Left colon (tissue), 2 donors: ENCODE measurements at regions not wholly inside any gene's neighbourhood (a gene's known extent, or its start where the extent isn't known, plus 50 kb on each side); places are given as distances from the start of the nearest gene placed in this dataset.

Experiments
- ATAC-seq: fragments of 200-7000 bp; cut with Tn5 transposase; one replicate; pipeline ENCODE4 v1.9.1; 2020; ENCODE audit warnings: mild to moderate bottlenecking, moderate library complexity
- DNase-seq, 2 donors: peaks; one replicate each; pipeline ENCODE4 v3.0.0-alpha.2; 2020
- intact Hi-C, 2 donors: fragments of 100-400 bp; cut with DNase I in 1 of 2; cut with micrococcal nuclease in 1 of 2; formaldehyde crosslinking; loops; one replicate each; pipeline versions ENCODE4 v1.11.2 to v1.14.0; 2022; cut with DNase I, micrococcal nuclease
- donor health status: DM: no; HTN: no; CAD: no.
- donor health status: DM: yes; HTN: yes; CAD: no.

- no peak for ATAC-seq
- intact Hi-C loops, result no loop called here
- no peak for DNase-seq
Observed at GRCh38 chr20:48571949-48572847, 255.6 kb downstream of the PREX1 start.

GRCh38 chr20:48569679-48570078, 258.1 kb downstream of the PREX1 start:
- ATAC-seq, result no peak
- intact Hi-C loops, result no loop called here

GRCh38 chr20:48568520-48568919, 259.3 kb downstream of the PREX1 start:
- DNase-seq (no peak), ATAC-seq (no peak)
- intact Hi-C loops, result no loop called here

More at GRCh38 chr20:48569679-48570078, 258.1 kb downstream of the PREX1 start:
- DNase-seq, result no peak

GRCh38 chr20:48567145-48567544, 260.7 kb downstream of the PREX1 start:
- intact Hi-C loops, result no loop called here
- DNase-seq (no peak), ATAC-seq (no peak)

DNA sequence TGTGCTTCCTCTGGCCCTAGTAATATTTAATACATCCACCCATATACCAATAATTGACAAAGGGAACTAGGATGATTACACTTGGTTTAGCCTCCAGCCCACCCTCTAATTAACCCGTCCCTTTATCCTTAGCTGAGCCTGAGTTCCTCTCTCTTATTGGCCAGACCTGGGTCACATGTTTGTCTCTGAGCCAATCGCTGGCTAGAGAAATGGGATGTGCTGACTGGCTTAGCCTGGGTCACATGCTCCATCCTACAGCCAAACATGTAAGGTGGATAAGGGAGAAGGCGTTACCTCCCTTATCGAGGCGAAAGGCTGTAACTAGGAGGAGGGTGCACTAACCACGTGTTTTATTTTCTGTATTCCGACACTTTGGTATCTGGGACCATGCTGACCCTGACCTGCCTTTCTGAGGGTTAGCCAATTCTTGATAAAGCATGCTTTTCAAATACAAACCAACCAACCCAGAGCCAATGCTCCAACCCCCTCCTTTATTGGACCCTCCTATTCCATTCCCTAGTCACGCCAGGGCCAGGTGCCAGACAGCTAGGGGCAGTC, 262.7 kb downstream of the PREX1 start:
- no peak for DNase-seq
- no peak for ATAC-seq
- intact Hi-C loops, result no loop called here

GRCh38 chr20:48563191-48563870, 264.5 kb downstream of the PREX1 start:
- DNase-seq (no peak), ATAC-seq (no peak)
- intact Hi-C loops, result no loop called here

DNA sequence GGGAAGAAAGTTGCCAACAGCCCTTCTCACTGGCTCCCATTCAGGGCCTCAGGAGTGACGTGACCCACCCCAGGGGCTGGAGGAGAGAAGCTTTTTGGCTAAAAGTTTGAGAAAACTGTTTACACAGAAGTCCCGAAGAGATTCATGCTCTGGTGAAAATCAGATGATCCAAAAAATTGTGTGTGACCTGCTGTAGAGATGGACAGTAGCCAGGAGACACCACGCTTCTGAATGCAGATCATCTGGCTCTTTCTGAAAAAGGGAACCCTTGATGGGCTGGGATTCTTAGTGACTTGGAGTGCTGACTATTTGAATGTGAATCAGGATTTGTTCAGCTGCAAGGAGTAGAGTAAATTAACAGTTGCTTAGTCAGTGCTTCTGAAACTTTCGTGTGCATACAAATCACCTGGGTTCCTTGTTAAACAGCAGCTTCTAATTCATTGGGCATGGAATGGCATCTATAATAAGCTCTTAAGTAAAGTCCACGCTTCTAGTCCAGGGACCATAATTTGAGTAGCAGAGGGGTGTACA, 265.1 kb downstream of the PREX1 start:
- ATAC-seq, result no peak
- intact Hi-C loops, result no loop called here
- DNase-seq, result no peak

DNA sequence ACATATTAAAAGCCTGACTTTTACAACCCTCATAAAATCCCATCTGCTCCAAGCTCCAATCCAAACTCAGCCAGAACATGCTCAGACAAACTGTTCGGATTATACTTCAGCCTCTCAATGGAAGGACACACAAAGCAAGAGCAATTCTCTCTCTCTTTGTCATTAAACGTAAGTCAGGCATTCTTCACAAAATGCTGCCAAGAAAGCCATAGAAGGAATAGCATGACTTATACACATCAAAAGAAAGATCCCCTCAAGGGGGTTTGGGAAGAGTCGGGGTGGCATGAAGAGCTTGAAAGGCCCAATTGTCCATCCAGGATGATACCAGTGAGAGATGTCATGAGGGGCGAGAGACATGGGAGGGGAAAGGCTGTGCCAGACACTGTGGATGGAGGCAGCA, 268.9 kb downstream of the PREX1 start:
- peak; percentile 45 for ATAC-seq
- DNase-seq, result no peak
- intact Hi-C loops, result no loop called here

GRCh38 chr20:48557380-48557779, 270.4 kb downstream of the PREX1 start:
- intact Hi-C loops, result no loop called here
- DNase-seq (no peak), ATAC-seq (no peak)

DNA sequence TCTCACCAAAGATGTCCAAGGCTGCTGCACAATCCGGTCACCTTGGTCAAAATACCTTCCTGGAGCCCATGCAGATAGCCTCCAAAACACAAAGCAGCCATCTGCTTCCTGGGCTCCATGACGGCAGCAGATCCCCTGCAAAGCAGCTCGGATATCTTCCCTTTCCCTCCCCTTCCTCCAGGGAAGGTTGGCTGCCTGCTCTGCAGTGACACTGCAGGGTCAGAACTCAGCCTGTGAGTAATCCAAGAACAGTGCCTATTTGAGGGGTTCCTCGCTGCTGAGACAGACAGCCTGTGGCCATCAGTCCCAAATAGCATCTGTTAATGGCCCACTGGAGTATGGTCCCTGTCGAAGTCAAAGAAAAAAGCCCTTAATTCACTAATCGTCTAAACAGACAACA, 270.8 kb downstream of the PREX1 start:
- DNase-seq (no peak), ATAC-seq (no peak)
- intact Hi-C loops, result no loop called here

DNA sequence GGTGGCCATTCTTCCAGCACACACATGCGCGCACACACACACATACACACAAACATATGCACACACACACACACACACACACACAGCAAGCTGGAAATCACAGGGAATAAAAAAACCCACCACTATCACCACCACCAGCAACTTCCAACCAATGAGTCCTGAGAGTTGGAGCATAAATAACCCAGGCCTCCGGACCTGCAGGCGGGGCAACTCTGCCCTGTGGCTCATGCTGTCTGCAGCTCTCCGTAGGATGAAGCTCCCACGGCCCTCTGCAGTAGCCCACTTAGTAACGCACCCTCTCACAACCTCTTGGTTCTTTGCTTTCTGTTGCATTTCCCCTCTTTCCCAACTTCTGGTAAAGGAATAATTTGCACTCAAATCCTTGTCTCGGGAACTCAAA, 275.2 kb downstream of the PREX1 start:
- DNase-seq, result no peak
- no peak for ATAC-seq
- intact Hi-C loops, result no loop called here

- ATAC-seq (no peak), DNase-seq (no peak)
- intact Hi-C loops, result no loop called here
Observed at GRCh38 chr20:48550814-48551213, 277.0 kb downstream of the PREX1 start.

DNA sequence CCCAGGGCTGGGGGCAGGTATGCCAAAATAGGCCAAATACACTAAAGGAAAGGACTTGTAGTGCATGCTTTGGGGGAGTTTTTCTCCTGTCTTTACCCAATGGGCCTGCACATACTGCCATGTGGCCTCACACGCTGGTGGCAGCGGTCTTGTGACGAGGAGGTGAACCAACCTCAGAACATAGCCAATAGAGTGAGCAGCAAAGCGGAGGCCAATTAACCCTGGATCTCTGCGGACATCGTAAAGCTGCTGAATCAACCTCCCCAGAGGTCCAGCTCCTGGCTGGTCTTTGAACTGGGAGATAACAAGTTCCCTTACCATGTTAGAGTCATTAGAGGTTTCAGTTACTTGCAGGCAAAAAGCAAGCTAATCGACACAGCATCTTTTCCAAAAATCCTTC, 280.1 kb downstream of the PREX1 start:
- DNase-seq (no peak), ATAC-seq (no peak)
- intact Hi-C loops, result no loop called here

GRCh38 chr20:48544402-48545339, 283.1 kb downstream of the PREX1 start:
- ATAC-seq, result peak; percentile 86
- intact Hi-C loops, result no loop called here
- DNase-seq, result peak in 1 of 2 donors; percentile 48

DNA sequence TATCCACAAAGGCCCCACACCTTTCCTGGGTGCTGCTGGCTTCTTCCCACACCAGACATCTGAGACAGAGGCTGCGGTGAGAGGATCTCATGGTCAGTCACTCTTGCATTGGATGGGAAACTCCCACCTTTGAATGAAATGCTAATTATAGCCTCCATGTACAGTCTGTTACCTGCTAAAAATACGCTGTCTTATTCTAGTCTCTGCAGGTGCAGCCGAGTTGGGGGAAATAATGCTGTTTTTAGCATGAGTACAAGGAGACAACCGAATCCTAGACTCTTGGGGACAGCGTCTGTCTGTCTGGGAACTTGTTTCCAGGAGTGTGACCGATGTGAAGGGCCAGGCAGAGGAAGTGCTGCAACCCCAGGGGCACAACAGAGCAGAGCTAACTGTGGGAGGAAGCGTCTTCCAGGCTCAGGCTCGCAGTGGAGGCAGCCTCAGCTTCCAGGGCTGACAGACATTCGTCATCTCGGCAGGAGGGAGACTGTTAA, 286.2 kb downstream of the PREX1 start:
- ATAC-seq (no peak), DNase-seq (no peak)
- intact Hi-C loops, result no loop called here

- DNase-seq (no peak), ATAC-seq (no peak)
- intact Hi-C loops, result no loop called here
Observed at GRCh38 chr20:48538856-48539255, 288.9 kb downstream of the PREX1 start.

- intact Hi-C loops, result no loop called here
- no peak for DNase-seq
- no peak for ATAC-seq
Observed at GRCh38 chr20:48538058-48538825, 289.6 kb downstream of the PREX1 start.

GRCh38 chr20:48536206-48536605, 291.6 kb downstream of the PREX1 start:
- DNase-seq (no peak), ATAC-seq (no peak)
- intact Hi-C loops, result no loop called here
